SKM-1 (cell line): ENCODE measurements at regions not wholly inside any gene's neighbourhood (a gene's known extent, or its start where the extent isn't known, plus 50 kb on each side); places are given as distances from the start of the nearest gene placed in this dataset.
A peak's percentile ranks its signal among the peaks of the same experiment; 100 is the strongest.

Experiments used
- DNase-seq: peaks from one replicate; lab custom pipeline; 2025; ENCODE audit not compliant: unreplicated experiment; lab: John Stamatoyannopoulos, UW

- DNase-seq = peak; percentile 71
These were observed 413.9 kb downstream of the COG6 start for GRCh38 chr13:40069173-40070044.

DNA sequence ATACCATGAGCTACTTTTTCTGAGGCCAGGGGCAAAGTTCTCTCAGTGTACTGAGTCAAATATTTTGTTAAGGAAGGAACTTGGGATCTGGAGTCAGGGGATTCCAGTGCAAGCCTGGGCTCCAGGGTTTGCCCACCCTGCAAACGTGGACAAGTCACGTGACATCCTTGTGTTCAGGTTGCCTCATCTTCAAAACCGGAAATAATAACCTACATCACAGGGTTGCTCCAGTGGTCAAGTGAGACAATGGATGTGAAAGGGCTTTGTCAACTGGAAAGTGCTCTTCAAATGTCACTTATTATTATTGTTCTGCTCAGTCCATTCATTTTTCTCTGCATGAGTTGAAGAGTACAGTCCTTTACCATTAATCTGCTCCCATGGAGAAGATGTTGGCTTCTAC lies 414.9 kb downstream of the COG6 start:
- no peak for DNase-seq

- no peak for DNase-seq
These were observed 417.2 kb downstream of the COG6 start for GRCh38 chr13:40072663-40073120.

DNA sequence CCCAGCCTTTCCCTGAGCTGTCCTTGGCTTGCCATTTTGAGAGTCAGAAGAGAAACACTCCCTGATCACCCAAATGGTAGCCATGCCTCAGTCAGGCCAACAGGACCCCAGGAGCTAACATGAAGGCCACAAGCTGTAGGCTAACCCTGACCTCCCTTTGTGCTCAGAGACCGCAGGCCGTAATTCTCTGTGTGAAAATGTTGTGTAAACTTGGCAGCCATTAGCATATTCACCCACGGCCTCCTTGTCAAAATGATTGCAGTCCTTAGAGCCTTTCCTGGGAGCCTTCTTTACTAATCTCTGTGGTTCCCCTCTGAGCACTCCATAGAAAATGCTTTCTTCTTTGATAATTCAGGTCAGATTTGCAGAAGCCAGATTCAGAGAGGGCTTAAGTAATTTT lies 418.9 kb downstream of the COG6 start:
- DNase-seq = no peak

- DNase-seq = no peak
These were observed 419.8 kb downstream of the COG6 start for GRCh38 chr13:40075281-40075680.

DNA sequence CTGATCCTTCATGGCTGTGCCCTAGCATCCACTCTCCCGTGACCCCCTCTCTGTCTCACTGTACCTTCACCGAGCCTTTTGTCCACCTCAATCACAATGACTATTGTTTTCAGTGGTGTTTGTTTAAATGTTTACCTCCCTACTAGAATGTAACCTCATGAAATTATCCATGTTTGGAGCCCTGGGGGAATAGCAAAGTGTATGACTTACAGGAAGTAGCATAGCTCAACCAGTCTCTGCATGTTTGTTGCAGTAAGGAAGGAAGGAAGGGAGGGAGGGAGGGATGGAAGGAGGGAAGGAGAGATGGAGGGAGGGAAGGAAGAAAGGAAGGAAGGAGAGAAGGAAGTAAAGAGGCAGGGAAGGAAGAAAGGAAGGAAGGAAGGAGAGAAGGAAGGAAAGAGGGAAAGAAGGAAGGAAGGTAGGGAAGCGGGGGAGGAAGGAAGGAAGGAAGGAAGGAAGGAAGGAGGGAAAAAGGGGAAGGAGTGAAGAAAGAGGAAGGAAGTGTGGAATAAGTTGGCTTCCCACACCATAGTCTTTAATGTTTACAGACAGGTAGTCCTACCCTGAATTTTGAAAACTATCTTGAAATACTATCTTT lies 421.4 kb downstream of the COG6 start:
- no peak for DNase-seq

DNA sequence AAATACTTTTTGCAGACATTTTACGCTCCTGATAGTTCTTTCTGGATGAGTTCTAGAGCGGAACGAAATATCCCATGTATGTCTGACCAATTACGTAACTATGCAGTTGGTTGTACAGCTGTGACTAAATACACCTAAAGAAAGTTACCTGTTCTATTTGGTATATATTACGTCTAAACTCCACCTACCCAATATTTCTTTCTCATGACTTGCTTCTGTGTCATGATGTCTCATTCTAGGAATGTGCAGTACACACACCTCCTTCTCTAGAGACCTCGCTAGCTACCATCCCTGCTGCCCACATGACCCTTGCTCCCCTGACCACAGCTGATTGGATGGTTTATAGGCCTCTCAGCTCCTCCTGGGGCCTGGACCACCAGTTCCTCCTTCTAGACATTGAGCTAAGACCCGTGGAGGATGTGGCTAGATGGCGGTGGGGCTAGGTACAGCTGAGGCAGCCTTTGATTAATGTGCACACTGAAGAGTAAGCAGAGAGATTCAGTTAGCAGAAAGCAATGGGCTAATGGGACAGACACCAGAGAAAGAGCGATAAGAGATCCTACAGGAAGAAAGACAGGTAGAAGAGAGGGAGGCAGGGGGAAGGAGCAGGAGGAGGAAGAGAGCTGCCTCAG lies 422.1 kb downstream of the COG6 start:
- DNase-seq = no peak

- DNase-seq = no peak
These were observed 424.3 kb downstream of the COG6 start for GRCh38 chr13:40079721-40080120.

- no peak for DNase-seq
These were observed 425.2 kb downstream of the COG6 start for GRCh38 chr13:40080676-40081075.

DNA sequence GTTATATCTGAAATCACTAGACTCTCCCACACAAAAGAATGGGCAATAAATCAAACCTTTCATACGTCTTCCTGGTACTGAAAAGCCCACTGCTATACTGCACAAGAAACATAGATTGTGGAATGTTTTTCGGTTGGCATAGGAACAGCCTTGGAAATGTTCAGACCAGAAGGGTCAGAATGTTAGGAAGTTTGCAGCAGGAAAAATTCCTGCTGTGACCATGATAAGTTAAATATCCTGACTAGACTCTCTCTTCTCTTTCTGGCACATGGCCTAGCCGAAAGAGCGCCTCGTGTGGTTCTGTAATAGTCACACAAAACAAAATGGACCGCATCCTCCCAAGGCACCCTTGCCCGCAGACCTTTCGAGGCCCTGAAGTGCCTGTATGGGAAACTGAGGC lies 427.2 kb downstream of the COG6 start:
- no peak for DNase-seq

DNA sequence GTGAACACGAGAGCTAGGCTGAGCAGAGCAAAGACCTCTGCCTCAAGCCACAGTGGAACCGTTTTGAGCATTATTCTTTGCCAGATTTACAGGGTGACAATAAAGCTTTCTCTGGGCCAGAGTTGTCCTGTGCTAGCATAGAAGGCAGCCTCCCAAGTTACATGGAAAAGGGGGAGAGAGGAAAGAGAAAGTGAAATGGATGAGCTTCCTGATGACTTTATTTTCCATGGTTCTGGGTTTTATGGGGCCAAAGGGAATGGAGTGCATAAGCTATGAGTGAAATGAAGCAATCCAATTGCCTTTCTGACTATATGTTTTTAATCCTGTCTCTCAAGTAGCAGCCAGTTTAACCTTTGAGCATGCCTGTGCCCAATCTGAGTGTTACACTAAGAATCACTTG lies 428.4 kb downstream of the COG6 start:
- no peak for DNase-seq

GRCh38 chr13:40084934-40085333 lies 429.5 kb downstream of the COG6 start:
- no peak for DNase-seq

- DNase-seq = no peak
These were observed 431.9 kb downstream of the COG6 start for GRCh38 chr13:40087091-40088002.

- no peak for DNase-seq
These were observed 438.6 kb downstream of the COG6 start for GRCh38 chr13:40094056-40094455.

GRCh38 chr13:40095695-40096356 lies 440.4 kb downstream of the COG6 start:
- no peak for DNase-seq

DNA sequence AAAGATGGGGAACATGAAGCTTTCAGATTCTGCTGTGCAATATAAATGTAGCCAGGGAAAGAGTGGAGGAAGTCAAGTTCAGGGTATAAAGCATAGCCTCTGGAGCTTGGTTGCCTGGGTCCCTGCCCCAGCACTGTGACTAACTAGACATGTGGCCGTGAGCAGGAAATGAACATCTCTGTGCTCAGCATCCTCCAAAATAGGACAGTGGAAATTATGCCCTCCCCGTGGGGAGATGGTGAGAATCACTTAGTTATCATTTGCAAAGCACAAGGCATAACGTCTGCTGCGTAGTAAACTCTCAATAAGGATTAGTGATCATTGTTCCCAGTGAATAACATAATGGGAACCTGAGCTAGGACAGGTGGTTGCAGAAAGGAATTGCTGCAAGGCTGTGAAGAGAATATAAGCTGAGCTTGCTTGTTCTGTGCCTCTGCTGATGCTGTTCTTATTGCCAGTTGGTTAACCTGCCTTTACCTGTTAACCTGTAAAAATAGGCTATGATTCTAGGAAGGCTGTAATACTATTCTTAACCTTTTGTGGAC lies 441.0 kb downstream of the COG6 start:
- no peak for DNase-seq

GRCh38 chr13:40098246-40098645 lies 442.8 kb downstream of the COG6 start:
- DNase-seq = no peak

- DNase-seq = no peak
These were observed 446.4 kb downstream of the COG6 start for GRCh38 chr13:40101708-40102359.

- no peak for DNase-seq
These were observed 446.9 kb downstream of the COG6 start for GRCh38 chr13:40102360-40102727.

DNA sequence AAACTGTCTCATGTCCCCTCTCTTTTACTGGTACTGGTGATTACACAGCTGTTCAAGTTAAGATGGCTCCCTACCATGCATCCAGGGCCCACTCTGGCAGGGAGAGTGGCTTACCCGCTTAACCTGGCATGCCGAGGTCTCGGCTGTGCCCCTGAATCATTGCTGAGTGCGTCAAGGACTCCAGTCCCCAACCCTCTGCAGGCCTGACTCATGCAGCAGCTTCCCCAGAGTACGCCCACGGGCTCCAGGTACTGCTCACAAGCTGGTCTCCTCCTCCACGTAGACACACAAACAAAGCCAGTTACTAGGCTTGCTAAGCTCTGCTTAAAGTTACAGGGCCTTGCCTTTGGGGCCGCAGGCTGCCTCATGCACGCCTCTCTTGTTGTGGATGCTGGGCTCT lies 447.4 kb downstream of the COG6 start:
- no peak for DNase-seq
